ENCODE measurements at regions not wholly inside any gene's neighbourhood (a gene's known extent, or its start where the extent isn't known, plus 50 kb on each side); places are given as distances from the start of the nearest gene placed in this dataset.

DNA sequence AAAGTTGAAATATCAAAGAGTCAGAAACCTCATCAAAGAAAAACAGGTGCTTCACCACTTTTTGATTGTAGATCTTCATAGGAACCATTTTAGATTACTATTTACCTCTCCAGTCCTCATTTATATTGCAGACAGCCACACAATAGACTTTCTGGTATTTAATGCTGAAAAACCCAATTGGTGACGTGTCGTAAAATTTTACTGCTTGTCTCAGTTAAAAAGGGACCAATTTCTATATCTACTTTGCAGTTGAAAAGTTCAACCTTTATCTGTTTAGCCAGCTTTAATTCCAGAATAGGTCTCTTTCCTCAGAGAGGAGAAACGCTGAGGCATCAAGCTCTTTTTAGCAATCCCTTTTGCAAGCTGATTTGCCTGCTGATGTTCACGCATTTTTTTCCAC lies 1722.4 kb downstream of the PLA2G4A start:
- no peak for TF ChIP-seq SMC3 (conservative IDR thresholded peaks at IDR 0.05; ENCODE audit: poor library complexity)
- no peak for TF ChIP-seq EZH2 (IDR thresholded peaks at IDR 0.05; ENCODE audit: borderline replicate concordance, insufficient read depth, low read length, poor library complexity, severe bottlenecking)
- TF ChIP-seq, protein P1, sequence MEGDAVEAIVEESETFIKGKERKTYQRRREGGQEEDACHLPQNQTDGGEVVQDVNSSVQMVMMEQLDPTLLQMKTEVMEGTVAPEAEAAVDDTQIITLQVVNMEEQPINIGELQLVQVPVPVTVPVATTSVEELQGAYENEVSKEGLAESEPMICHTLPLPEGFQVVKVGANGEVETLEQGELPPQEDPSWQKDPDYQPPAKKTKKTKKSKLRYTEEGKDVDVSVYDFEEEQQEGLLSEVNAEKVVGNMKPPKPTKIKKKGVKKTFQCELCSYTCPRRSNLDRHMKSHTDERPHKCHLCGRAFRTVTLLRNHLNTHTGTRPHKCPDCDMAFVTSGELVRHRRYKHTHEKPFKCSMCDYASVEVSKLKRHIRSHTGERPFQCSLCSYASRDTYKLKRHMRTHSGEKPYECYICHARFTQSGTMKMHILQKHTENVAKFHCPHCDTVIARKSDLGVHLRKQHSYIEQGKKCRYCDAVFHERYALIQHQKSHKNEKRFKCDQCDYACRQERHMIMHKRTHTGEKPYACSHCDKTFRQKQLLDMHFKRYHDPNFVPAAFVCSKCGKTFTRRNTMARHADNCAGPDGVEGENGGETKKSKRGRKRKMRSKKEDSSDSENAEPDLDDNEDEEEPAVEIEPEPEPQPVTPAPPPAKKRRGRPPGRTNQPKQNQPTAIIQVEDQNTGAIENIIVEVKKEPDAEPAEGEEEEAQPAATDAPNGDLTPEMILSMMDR (IDR thresholded peaks at IDR 0.05; ENCODE audit: poor library complexity, severe bottlenecking): no peak
- TF ChIP-seq EP300 (conservative IDR thresholded peaks at IDR 0.05; ENCODE audit: poor library complexity, severe bottlenecking): no peak
- no peak for TF ChIP-seq TAF1 (IDR thresholded peaks at IDR 0.05; ENCODE audit: low read depth)
- no peak for TF ChIP-seq RAD21 (conservative IDR thresholded peaks at IDR 0.05)
- TF ChIP-seq, protein P2, sequence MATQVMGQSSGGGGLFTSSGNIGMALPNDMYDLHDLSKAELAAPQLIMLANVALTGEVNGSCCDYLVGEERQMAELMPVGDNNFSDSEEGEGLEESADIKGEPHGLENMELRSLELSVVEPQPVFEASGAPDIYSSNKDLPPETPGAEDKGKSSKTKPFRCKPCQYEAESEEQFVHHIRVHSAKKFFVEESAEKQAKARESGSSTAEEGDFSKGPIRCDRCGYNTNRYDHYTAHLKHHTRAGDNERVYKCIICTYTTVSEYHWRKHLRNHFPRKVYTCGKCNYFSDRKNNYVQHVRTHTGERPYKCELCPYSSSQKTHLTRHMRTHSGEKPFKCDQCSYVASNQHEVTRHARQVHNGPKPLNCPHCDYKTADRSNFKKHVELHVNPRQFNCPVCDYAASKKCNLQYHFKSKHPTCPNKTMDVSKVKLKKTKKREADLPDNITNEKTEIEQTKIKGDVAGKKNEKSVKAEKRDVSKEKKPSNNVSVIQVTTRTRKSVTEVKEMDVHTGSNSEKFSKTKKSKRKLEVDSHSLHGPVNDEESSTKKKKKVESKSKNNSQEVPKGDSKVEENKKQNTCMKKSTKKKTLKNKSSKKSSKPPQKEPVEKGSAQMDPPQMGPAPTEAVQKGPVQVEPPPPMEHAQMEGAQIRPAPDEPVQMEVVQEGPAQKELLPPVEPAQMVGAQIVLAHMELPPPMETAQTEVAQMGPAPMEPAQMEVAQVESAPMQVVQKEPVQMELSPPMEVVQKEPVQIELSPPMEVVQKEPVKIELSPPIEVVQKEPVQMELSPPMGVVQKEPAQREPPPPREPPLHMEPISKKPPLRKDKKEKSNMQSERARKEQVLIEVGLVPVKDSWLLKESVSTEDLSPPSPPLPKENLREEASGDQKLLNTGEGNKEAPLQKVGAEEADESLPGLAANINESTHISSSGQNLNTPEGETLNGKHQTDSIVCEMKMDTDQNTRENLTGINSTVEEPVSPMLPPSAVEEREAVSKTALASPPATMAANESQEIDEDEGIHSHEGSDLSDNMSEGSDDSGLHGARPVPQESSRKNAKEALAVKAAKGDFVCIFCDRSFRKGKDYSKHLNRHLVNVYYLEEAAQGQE (IDR thresholded peaks at IDR 0.05; ENCODE audit: borderline replicate concordance): no peak
- no peak for TF ChIP-seq POLR2AphosphoS5 (IDR thresholded peaks at IDR 0.05)
